ENCODE measurements at regions not wholly inside any gene's neighbourhood (a gene's known extent, or its start where the extent isn't known, plus 50 kb on each side); places are given as distances from the start of the nearest gene placed in this dataset.

GRCh38 chr2:220347626-220348025 is 720.2 kb downstream of the SLC4A3 start:
- no peaks in the 10 kb centered on the region for H3K4me1 Mint-ChIP-seq (ENCODE audit: low read depth, unreplicated experiment)
- H3K27ac Mint-ChIP-seq (ENCODE audit: unreplicated experiment) = no peak overlapping the region
- no peak for TF ChIP-seq CTCF (IDR thresholded peaks at IDR 0.05; ENCODE audit: partially characterized antibody, unreplicated experiment)
- DNase-seq = no peak
- H3K27me3 Mint-ChIP-seq (ENCODE audit: unreplicated experiment) = no peaks in the 10 kb centered on the region
- no peaks in the 10 kb centered on the region for H3K9me3 Mint-ChIP-seq (ENCODE audit: unreplicated experiment)
- H3K4me3 Mint-ChIP-seq (ENCODE audit: unreplicated experiment) = no peak overlapping the region
- H3K36me3 Mint-ChIP-seq (ENCODE audit: unreplicated experiment) = no peaks in the 10 kb centered on the region

- Mint-ChIP-seq H3K27me3 (ENCODE audit: unreplicated experiment) (no peaks in the 10 kb centered on the region), H3K4me3 (ENCODE audit: unreplicated experiment) (no peak overlapping the region), H3K9me3 (ENCODE audit: unreplicated experiment) (no peaks in the 10 kb centered on the region), H3K4me1 (ENCODE audit: low read depth, unreplicated experiment) (no peaks in the 10 kb centered on the region), H3K36me3 (ENCODE audit: unreplicated experiment) (no peaks in the 10 kb centered on the region), H3K27ac (ENCODE audit: unreplicated experiment) (no peak overlapping the region)
- DNase-seq = no peak
- TF ChIP-seq CTCF (IDR thresholded peaks at IDR 0.05; ENCODE audit: partially characterized antibody, unreplicated experiment) = no peak
These were observed 720.8 kb downstream of the SLC4A3 start for GRCh38 chr2:220348206-220348605.

GRCh38 chr2:220353897-220354296 is 726.5 kb downstream of the SLC4A3 start:
- no peak overlapping the region for H3K4me3 Mint-ChIP-seq (ENCODE audit: unreplicated experiment)
- H3K27me3 Mint-ChIP-seq (ENCODE audit: unreplicated experiment) = no peaks in the 10 kb centered on the region
- no peak overlapping the region for H3K27ac Mint-ChIP-seq (ENCODE audit: unreplicated experiment)
- no peaks in the 10 kb centered on the region for H3K36me3 Mint-ChIP-seq (ENCODE audit: unreplicated experiment)
- TF ChIP-seq CTCF (IDR thresholded peaks at IDR 0.05; ENCODE audit: partially characterized antibody, unreplicated experiment) = no peak
- no peaks in the 10 kb centered on the region for H3K9me3 Mint-ChIP-seq (ENCODE audit: unreplicated experiment)
- H3K4me1 Mint-ChIP-seq (ENCODE audit: low read depth, unreplicated experiment) = no peaks in the 10 kb centered on the region
- no peak for DNase-seq

- no peak for TF ChIP-seq CTCF (IDR thresholded peaks at IDR 0.05; ENCODE audit: partially characterized antibody, unreplicated experiment)
- Mint-ChIP-seq H3K27ac (ENCODE audit: unreplicated experiment) (no peak overlapping the region), H3K4me3 (ENCODE audit: unreplicated experiment) (no peak overlapping the region), H3K9me3 (ENCODE audit: unreplicated experiment) (no peaks in the 10 kb centered on the region), H3K4me1 (ENCODE audit: low read depth, unreplicated experiment) (no peaks in the 10 kb centered on the region), H3K36me3 (ENCODE audit: unreplicated experiment) (no peaks in the 10 kb centered on the region), H3K27me3 (ENCODE audit: unreplicated experiment) (no peaks in the 10 kb centered on the region)
- no peak for DNase-seq
These were observed 728.6 kb downstream of the SLC4A3 start for GRCh38 chr2:220356076-220356475.

GRCh38 chr2:220365023-220365422 is 737.6 kb downstream of the SLC4A3 start:
- Mint-ChIP-seq H3K27ac (ENCODE audit: unreplicated experiment) (no peak overlapping the region), H3K9me3 (ENCODE audit: unreplicated experiment) (no peaks in the 10 kb centered on the region), H3K4me1 (ENCODE audit: low read depth, unreplicated experiment) (no peaks in the 10 kb centered on the region), H3K36me3 (ENCODE audit: unreplicated experiment) (no peaks in the 10 kb centered on the region), H3K4me3 (ENCODE audit: unreplicated experiment) (no peak overlapping the region), H3K27me3 (ENCODE audit: unreplicated experiment) (no peaks in the 10 kb centered on the region)
- TF ChIP-seq CTCF (IDR thresholded peaks at IDR 0.05; ENCODE audit: partially characterized antibody, unreplicated experiment) = no peak
- DNase-seq = no peak
